ENCODE measurements at regions not wholly inside any gene's neighbourhood (a gene's known extent, or its start where the extent isn't known, plus 50 kb on each side); places are given as distances from the start of the nearest gene placed in this dataset.

DNA sequence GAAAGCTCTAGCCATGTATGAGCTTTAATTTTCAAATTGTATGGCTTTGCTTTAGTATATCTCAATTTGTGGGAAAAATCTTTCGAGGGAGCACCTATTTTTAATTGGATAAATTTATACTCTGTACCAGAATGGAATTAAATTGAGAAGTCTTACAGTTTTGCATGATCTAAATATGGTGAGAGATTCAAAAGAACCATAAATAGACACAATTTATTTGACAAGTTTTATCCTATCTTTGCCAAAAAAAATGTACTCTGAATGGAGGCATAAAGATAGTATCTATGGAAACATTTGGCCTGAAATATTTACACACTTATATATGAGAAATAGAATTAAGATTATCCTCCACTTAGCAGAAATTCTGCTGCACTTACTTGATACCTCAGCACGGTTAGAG lies 238.4 kb downstream of the NDUFA10 start:
- DNase-seq (ENCODE audit: low read depth in 2 of 2) = no peak

DNA sequence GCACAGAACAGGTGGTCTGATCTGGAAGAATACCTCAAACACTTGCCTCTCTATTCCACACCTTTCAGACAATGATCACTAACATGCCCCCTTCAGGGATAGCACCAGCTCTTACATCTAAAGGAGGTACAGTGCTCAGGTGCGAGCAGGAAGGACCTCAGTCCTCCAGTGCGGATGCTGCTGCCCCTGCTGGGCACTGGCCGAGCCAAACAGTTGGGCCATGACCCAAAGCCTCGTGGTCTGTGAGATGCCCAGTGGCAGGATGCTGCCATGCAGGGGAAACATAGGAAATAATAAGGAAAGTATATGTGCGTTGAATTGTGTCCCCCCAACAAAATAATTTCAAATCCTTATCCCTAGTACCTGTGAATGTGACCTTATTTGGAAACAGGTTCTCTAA lies 243.7 kb downstream of the NDUFA10 start:
- DNase-seq (ENCODE audit: low read depth in 2 of 2) = no peak

- DNase-seq (ENCODE audit: low read depth in 2 of 2) = no peak
Measured at GRCh38 chr2:239780236-239780994, 244.7 kb downstream of the NDUFA10 start.

DNA sequence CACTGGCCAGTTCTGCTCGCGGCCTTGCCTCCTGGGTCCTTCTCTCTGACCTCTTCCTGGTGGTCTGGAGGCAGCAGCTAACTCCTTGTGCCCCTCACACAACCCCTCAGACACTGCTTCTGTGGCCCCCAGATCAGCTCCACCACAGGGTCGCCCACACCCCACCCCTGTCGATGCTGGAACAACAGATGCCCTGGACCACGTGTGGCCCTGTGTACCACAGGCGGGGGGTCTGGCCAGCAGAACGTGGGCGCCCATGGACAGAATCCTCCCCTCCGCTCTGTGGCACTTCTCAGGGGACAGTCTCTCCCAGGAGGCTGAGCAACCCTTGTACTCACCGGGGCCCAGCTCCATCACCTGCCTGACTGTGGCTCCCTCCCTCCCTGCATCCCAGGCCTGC lies 245.6 kb downstream of the NDUFA10 start:
- DNase-seq (ENCODE audit: low read depth in 2 of 2) = no peak

- no peak for DNase-seq (ENCODE audit: low read depth in 2 of 2)
Measured at GRCh38 chr2:239778861-239779558, 246.1 kb downstream of the NDUFA10 start.

DNA sequence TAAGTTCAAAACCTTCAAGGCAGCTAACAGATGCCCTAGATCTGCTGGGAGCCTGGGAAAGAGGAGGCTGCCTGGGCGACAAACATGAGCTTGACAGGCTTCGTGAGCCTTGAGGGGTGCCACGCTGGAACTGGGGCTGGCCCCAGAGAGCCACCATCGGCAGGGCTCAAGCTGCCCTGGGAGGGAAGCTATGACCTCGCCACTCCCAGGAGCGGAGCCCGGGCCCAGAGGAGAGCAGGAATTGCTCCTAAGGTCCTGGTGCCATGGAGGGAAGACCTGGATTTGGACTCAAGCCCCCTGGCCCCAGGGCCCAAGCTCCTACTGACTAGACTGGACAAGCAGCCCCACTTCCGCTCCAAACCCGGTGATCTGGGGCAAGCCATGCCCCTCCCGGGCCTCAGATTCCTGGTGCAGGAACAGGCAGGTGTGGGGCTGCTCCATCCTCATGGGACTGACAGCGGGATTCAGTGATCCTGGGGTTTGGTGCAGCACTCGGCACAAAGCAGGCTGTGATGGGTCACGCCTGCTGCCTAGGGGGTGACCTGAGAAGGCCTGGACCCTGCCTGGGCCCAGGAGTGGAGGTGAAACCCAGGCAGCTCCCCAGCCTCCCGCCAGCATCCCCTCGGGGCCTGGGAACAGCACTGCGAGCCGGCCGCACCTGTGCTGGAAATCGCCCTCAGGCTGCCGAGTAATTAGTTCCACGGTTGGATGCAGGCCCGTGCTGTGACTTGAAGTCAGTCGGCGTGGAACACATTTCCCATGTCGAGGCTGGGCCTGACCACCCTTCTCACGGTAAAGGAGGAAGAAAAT lies 246.9 kb downstream of the NDUFA10 start:
- DNase-seq (ENCODE audit: low read depth in 2 of 2) = no peak

- no peak for DNase-seq (ENCODE audit: low read depth in 2 of 2)
Measured at GRCh38 chr2:239777219-239777618, 247.9 kb downstream of the NDUFA10 start.

DNA sequence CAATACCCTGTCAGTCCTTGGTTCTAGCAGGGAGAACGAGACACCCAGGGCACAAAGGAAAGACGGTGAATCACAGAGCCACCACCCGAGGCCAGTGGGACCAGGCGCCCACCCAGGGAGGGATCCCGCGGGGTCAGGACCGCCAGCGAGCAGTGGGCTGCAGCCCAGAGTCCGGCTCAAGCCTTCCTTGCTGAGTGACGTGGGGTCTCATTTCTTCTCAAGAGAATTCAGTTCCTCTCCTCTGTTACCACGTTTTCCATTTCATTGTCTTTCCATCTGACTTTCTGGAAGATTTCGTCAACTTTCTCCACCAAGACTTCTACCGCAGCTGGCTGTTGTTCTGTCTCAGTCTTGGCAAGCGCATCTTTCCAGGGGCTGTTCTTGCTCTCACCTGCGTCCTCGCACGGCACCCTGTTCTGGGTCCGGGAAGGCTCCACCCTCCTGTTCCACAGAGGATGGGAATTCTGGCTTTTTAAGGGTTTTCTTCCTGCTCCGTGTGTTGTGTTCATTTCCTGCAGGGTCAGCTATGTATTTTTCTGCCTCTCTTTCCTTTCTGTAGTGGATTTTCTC lies 248.6 kb downstream of the NDUFA10 start:
- DNase-seq (ENCODE audit: low read depth in 2 of 2) = no peak

DNA sequence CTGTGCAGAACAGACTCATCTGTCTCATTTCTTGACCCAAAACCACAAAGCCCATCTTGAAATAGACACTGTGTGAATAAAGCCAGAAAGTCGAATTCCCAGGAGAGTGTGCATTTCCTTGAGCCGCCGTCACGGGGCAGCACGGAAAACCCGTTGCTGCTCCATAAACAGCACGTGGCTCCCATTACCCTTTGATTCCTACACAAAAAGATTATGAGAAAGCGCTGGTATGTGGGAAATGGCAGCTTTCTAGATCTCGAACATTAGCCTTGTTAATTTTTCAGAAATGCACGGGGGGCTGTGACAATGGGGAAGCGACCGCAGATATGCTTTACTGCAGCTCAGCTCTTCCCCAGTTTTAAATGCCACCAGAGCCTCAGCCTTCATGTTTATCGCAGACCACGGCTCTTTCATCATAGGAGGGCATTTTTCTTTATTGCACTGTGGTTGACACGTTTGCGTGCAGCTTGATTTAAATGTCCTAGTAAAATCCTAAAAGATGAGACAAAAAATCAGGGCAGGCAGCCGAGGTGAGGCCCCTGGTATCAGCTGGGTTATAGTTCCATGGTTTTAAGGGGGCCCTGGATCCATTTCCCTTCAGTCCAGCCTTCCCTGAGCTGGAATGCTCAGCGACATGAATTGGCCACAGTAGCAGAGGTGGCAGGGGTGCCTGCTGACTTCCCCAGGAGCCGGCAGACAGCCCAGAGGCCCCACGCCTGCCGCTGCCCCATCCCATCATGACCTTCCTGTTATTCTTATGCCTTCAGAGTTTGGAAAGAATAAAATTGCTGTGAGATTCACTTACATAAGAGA lies 249.3 kb downstream of the NDUFA10 start:
- DNase-seq (ENCODE audit: low read depth in 2 of 2) = no peak

DNA sequence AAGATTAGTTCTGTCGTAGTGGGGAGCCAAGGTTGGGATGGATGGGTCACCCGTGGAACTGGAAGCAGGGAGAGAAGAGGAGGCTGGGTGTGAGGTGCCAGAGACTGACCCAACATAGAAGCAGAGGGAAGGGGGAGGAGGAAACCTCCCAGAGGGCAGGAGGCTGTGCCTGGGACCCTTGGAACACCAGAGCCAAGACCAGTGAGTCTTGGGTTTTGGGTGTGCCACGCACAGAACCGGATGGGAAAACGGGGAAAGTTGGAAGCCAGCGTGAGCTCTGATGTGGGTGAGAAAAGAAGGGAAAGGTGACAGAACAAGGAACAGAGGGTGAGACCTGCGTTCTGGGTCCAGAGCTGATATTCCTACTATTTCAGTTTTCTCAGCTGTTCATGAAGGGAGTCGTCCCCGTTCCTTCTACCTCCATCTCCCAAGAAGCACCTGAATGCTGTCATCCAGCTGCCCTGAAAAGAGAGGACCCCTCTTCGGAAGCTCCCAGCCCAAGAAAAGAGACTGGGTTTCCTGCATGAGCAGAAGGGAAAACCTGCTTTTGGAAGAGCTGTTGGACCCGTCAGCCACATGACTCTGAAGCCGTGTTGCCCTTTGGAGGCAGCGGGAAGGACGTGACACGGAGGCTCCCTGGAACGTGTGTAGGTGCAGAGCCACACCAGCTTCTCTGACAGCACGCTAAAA lies 250.1 kb downstream of the NDUFA10 start:
- DNase-seq (ENCODE audit: low read depth in 2 of 2) = no peak

DNA sequence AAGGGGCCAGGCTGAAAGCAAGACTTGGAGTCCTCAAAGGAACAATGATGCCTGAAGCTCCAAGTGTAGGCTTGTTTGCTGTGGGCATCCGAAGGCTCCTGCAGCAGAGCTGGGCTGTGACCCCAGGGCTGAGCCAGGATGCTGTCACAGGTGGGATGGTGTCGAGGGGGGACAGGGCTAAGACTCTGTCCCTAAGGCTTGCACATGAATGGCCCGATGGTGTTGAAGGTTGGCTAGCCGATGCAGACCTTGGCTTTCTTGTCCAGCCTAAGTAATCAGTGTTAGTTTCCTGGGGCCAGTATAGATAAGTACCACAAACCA lies 251.0 kb downstream of the NDUFA10 start:
- DNase-seq (ENCODE audit: low read depth in 2 of 2) = no peak

DNA sequence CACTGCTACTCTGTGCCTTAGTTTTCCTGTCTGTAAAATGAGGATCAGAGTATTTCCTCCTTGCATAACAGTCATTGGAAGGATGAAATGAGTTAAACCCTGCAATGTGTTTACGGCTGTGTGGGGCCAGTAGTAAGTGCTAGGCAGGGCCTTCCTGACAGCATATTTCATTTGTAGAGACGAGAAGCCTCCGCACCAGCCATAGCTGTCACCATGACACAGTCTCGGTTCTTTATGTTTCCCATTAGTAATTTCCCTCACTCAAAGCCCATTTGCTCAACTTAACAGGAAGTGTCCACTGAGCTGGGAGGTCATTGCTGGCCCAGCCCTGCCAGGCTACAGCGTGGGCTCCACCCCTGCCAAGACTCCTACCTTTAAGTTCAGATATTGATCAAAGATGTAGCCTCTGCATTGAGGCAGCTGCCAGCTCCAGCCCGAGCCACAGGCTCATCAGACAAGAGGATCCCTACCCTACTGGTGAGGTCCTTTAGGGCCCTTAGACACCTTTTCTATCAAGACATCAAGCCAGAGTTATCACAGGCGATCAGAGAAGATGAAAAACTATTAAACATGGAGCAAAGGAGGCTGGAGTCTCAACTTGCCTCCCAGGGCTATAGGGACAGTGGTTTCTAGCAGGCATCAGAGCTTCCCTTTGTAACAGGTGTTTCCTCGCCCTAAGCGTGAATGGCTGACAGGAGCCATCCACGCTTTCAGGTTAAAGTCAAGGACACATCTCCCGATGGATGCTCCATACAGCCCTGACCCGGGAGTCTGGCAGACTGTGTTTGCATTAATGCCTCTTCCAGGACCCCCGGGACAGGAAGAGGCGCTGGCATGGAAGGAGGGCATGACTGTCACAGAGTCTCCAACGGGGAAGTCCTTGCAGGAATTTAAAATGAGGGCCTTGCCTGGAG lies 251.7 kb downstream of the NDUFA10 start:
- DNase-seq (ENCODE audit: low read depth in 2 of 2) = no peak

DNA sequence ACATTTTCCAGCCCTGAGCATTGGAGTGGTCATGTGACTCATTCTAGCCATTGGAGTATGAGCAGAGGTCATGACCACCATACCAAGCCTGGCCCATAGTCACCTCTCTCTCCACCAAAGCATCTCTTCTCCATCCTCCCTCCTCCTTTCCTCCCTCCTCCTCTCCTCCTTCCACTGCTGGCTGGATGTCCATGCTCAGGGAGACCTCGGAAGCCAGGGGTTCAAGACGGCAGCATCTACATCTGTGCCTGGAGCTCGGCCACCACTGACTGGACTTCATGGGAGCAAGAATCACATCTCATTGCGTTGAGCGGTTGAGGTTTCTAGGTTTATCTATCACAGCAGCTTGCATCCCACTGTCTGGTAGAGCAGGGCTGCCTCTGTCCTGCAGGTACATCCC lies 252.4 kb downstream of the NDUFA10 start:
- no peak for DNase-seq (ENCODE audit: low read depth in 2 of 2)

DNA sequence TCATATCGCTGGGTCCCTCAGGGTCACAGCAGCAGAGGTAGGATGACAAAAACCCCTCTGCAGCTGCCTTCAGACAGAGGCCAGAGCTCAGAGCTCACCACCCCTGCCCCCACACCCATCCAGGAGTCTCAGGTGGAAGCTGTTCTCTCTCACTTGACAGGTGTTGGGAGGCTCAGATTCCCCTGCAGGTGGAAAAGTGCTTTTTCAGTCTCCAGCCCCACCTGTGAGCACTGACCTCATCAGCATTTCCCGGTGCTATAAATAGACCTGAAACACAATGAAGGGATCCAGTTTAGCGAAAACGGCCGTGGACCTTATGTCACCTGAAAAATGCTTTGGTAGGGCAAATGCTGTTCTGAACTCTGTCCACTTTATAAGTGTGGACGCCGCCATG lies 254.9 kb downstream of the NDUFA10 start:
- no peak for DNase-seq (ENCODE audit: low read depth in 2 of 2)

GRCh38 chr2:239769554-239770245 lies 255.4 kb downstream of the NDUFA10 start:
- no peak for DNase-seq (ENCODE audit: low read depth in 2 of 2)

DNA sequence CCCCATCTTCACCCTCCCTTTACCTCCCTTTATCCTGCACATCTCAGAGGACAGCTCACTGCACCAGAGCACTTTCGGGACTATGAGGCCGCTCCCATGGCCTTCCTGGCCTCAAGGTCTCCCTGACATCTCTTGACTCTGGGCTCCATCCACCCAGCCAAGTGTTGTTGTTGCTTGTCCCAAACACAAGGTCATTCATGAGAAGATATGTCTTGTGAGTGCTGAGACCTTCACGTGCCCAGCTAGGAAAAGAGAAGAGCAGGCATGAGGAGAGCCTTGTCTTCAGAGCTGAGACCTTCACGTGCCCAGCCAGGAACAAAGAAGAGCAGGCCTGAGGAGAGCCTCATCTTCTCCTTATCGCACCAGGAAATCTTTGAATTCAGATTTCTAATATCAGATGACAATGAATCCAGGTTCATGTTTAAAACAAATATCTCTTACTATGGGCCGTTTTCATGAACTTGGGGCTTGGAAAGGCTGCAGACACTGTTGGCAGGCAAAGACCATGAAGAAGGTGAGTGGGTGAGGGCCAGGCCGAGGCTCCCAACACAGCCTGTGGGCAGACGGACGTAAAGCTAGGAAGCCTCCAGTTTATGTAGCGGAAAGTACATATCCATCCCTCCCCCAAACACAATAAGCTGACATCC lies 256.1 kb downstream of the NDUFA10 start:
- DNase-seq (ENCODE audit: low read depth in 2 of 2) = no peak

GRCh38 chr2:239768031-239768790 lies 256.9 kb downstream of the NDUFA10 start:
- no peak for DNase-seq (ENCODE audit: low read depth in 2 of 2)

Measured in dermis microvascular lymphatic vessel endothelial cell (primary cell).